IPS DF 6.9 (cell line): ENCODE measurements at regions not wholly inside any gene's neighbourhood (a gene's known extent, or its start where the extent isn't known, plus 50 kb on each side); places are given as distances from the start of the nearest gene placed in this dataset.

Source experiments
- DNase-seq: peaks from one replicate; pipeline ENCODE4 v3.0.0-alpha.2; 2013; ENCODE audit warnings: low read depth, low spot score
- H3K27ac ChIP-seq: one replicate; pipeline ENCODE4 v1.5.1; 2013; ENCODE audit warnings: low read length, control low read depth
- H3K27me3 ChIP-seq: 2 replicates; pipeline ENCODE4 v1.6.1; 2013; ENCODE audit warnings: mild to moderate bottlenecking, low read length; ENCODE audit not compliant: control insufficient read depth, insufficient read depth
- H3K36me3 ChIP-seq: 2 replicates; pipeline ENCODE4 v1.6.1; 2013; ENCODE audit warnings: low read length; ENCODE audit not compliant: control insufficient read depth, insufficient read depth
- H3K4me1 ChIP-seq: 2 replicates; pipeline ENCODE4 v1.6.1; 2013; ENCODE audit warnings: low read length; ENCODE audit not compliant: control insufficient read depth, insufficient read depth
- H3K4me3 ChIP-seq: 2 replicates; pipeline ENCODE4 v1.5.1; 2013; ENCODE audit warnings: mild to moderate bottlenecking, low read length
- H3K9me3 ChIP-seq: 2 replicates; pipeline ENCODE4 v1.6.1; 2013; ENCODE audit warnings: low read length, inconsistent platforms; ENCODE audit not compliant: control insufficient read depth, insufficient read depth
- WGBS: extraction: QIAGEN DNeasy Blood & Tissue Kit; methylation state at CpG from one replicate; pipeline ENCODE4 v1.1.7; 2013; ENCODE audit warnings: mixed read lengths, missing lambda C conversion rate; ENCODE audit not compliant: insufficient read length, insufficient coverage; 5-methylcytosine and 5-hydroxymethylcytosine counted together

- no peak for DNase-seq
- Histone ChIP-seq H3K4me3 (no peak overlapping the region), H3K27ac (no peak overlapping the region), H3K27me3 (no peaks in the 10 kb centered on the region), H3K4me1 (no peaks in the 10 kb centered on the region), H3K36me3 (no peaks in the 10 kb centered on the region), H3K9me3 (no peaks in the 10 kb centered on the region)
- no CpG with 5 or more reads among the region's 4 CpGs for WGBS
Measured at GRCh38 chr11:42025121-42025803, 565.8 kb upstream of the LRRC4C start.

- H3K9me3 ChIP-seq = no peaks in the 10 kb centered on the region
- no peak for DNase-seq
- no peak overlapping the region for H3K27ac ChIP-seq
- H3K4me3 ChIP-seq = no peak overlapping the region
- H3K4me1 ChIP-seq = no peaks in the 10 kb centered on the region
- H3K36me3 ChIP-seq = no peaks in the 10 kb centered on the region
- H3K27me3 ChIP-seq = no peaks in the 10 kb centered on the region
Measured at GRCh38 chr11:42034826-42035225, 575.4 kb upstream of the LRRC4C start.

- H3K9me3 ChIP-seq = no peaks in the 10 kb centered on the region
- no peaks in the 10 kb centered on the region for H3K36me3 ChIP-seq
- no CpG with 5 or more reads among the region's 2 CpGs for WGBS
- H3K4me3 ChIP-seq = no peak overlapping the region
- H3K4me1 ChIP-seq = no peaks in the 10 kb centered on the region
- H3K27me3 ChIP-seq = no peaks in the 10 kb centered on the region
- DNase-seq = no peak
- H3K27ac ChIP-seq = no peak overlapping the region
Measured at GRCh38 chr11:42036201-42036600, 576.7 kb upstream of the LRRC4C start.

GRCh38 chr11:42043312-42043711, 583.9 kb upstream of the LRRC4C start:
- no peaks in the 10 kb centered on the region for H3K27me3 ChIP-seq
- H3K36me3 ChIP-seq = no peaks in the 10 kb centered on the region
- DNase-seq = no peak
- no peak overlapping the region for H3K4me3 ChIP-seq
- H3K9me3 ChIP-seq = no peaks in the 10 kb centered on the region
- no peak overlapping the region for H3K27ac ChIP-seq
- no peaks in the 10 kb centered on the region for H3K4me1 ChIP-seq

- no peaks in the 10 kb centered on the region for H3K27me3 ChIP-seq
- no peak overlapping the region for H3K4me3 ChIP-seq
- no peaks in the 10 kb centered on the region for H3K4me1 ChIP-seq
- no peak overlapping the region for H3K27ac ChIP-seq
- H3K36me3 ChIP-seq = no peaks in the 10 kb centered on the region
- DNase-seq = no peak
- no CpG with 5 or more reads among the region's 2 CpGs for WGBS
- H3K9me3 ChIP-seq = no peaks in the 10 kb centered on the region
Measured at GRCh38 chr11:42047637-42048555, 588.4 kb upstream of the LRRC4C start.

GRCh38 chr11:42049186-42049585, 589.7 kb upstream of the LRRC4C start:
- no peak overlapping the region for H3K4me3 ChIP-seq
- no CpG with 5 or more reads among the region's 1 CpG for WGBS
- no peaks in the 10 kb centered on the region for H3K36me3 ChIP-seq

GRCh38 chr11:42049650-42050049, 590.2 kb upstream of the LRRC4C start:
- Histone ChIP-seq H3K27me3 (no peaks in the 10 kb centered on the region), H3K27ac (no peak overlapping the region), H3K4me1 (no peaks in the 10 kb centered on the region), H3K9me3 (no peaks in the 10 kb centered on the region), H3K4me3 (no peak overlapping the region), H3K36me3 (no peaks in the 10 kb centered on the region)
- no CpG with 5 or more reads among the region's 1 CpG for WGBS
- DNase-seq = no peak

More at GRCh38 chr11:42049186-42049585, 589.7 kb upstream of the LRRC4C start:
- no peaks in the 10 kb centered on the region for H3K27me3 ChIP-seq
- H3K27ac ChIP-seq = no peak overlapping the region
- no peaks in the 10 kb centered on the region for H3K4me1 ChIP-seq
- no peaks in the 10 kb centered on the region for H3K9me3 ChIP-seq
- DNase-seq = no peak

GRCh38 chr11:42054351-42054900, 595.0 kb upstream of the LRRC4C start:
- no peak overlapping the region for H3K4me3 ChIP-seq
- WGBS = no CpG with 5 or more reads among the region's 3 CpGs
- no peaks in the 10 kb centered on the region for H3K36me3 ChIP-seq
- H3K27ac ChIP-seq = no peak overlapping the region
- H3K4me1 ChIP-seq = no peaks in the 10 kb centered on the region
- DNase-seq = no peak
- H3K27me3 ChIP-seq = no peaks in the 10 kb centered on the region
- no peaks in the 10 kb centered on the region for H3K9me3 ChIP-seq

GRCh38 chr11:42055606-42056005, 596.2 kb upstream of the LRRC4C start:
- H3K27me3 ChIP-seq = no peaks in the 10 kb centered on the region
- no CpG with 5 or more reads among the region's 1 CpG for WGBS
- no peak overlapping the region for H3K27ac ChIP-seq
- DNase-seq = no peak
- H3K4me3 ChIP-seq = no peak overlapping the region
- H3K9me3 ChIP-seq = no peaks in the 10 kb centered on the region
- no peaks in the 10 kb centered on the region for H3K36me3 ChIP-seq
- no peaks in the 10 kb centered on the region for H3K4me1 ChIP-seq

- H3K27ac ChIP-seq = no peak overlapping the region
- H3K4me3 ChIP-seq = no peak overlapping the region
- no peaks in the 10 kb centered on the region for H3K36me3 ChIP-seq
- no peak for DNase-seq
- H3K4me1 ChIP-seq = no peaks in the 10 kb centered on the region
- no peaks in the 10 kb centered on the region for H3K9me3 ChIP-seq
- no CpG with 5 or more reads among the region's 5 CpGs for WGBS
- no peaks in the 10 kb centered on the region for H3K27me3 ChIP-seq
Measured at GRCh38 chr11:42058794-42059193, 599.3 kb upstream of the LRRC4C start.
